ENCODE measurements at regions not wholly inside any gene's neighbourhood (a gene's known extent, or its start where the extent isn't known, plus 50 kb on each side); places are given as distances from the start of the nearest gene placed in this dataset.
"Not testable (repeated sequence)": the region's sequence is repeated elsewhere in the genome, so short reads cannot be mapped to it uniquely, and the experiment has no call there.

DNA sequence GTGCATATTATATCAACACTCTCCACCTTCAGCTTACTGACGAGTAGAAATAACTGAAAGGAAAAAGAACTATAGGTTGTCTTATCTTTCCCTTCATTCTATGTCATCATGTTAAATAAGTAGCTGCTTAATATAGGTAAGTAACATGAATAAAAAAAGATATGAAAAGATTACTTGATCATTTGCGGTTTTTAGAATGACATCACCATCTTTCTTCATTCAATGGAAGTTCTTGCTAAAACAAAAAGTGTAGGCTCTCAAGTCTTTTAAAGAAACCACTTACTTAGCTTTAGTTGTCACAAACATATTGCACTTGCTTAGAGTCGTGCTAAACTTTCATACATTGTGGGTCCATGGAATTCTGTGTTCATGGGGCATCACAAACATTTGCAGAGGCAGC lies 331.1 kb upstream of the DEPDC1 start:
- Histone ChIP-seq H3K4me1 (ENCODE audit: control insufficient read depth, insufficient read depth, low read length) (no peaks in the 10 kb centered on the region), H3K4me3 (ENCODE audit: low read length) (no peak overlapping the region), H3K9me3 (ENCODE audit: control insufficient read depth, low read depth, low read length) (peaks cover 8% of the 10 kb centered on the region), H3K27me3 (ENCODE audit: control insufficient read depth, insufficient read depth, low read length) (no peaks in the 10 kb centered on the region), H3K36me3 (ENCODE audit: control insufficient read depth, insufficient read depth, low read length) (no peaks in the 10 kb centered on the region), H3K27ac (ENCODE audit: low read length) (no peak overlapping the region)
- no CpG with 5 or more reads among the region's 3 CpGs for WGBS (ENCODE audit: insufficient coverage, low lambda C conversion rate)
- no peak for DNase-seq

DNA sequence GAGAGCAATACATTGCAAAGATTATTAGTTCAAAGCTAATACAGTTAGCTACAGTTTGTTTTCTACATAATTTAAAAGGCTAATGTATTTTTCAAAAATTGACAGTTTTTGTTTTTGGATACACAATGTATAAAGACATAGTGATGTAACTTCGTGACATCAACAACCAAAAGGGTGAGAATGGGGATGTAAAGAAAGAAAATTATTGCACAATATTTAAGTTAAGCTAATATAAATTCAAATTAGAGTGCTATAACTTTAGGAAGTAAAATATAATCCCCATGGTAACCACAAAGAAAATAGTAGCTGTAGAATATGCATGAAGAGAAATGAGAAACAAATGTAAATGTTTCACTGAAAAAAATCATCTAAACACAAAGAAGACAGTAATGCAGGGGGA lies 334.4 kb upstream of the DEPDC1 start:
- no peaks in the 10 kb centered on the region for H3K36me3 ChIP-seq (ENCODE audit: control insufficient read depth, insufficient read depth, low read length)
- H3K27ac ChIP-seq (ENCODE audit: low read length), result no peak overlapping the region
- no peaks in the 10 kb centered on the region for H3K4me1 ChIP-seq (ENCODE audit: control insufficient read depth, insufficient read depth, low read length)
- peaks cover 8% of the 10 kb centered on the region for H3K9me3 ChIP-seq (ENCODE audit: control insufficient read depth, low read depth, low read length)
- no peak overlapping the region for H3K4me3 ChIP-seq (ENCODE audit: low read length)
- H3K27me3 ChIP-seq (ENCODE audit: control insufficient read depth, insufficient read depth, low read length), result no peaks in the 10 kb centered on the region
- WGBS (ENCODE audit: insufficient coverage, low lambda C conversion rate), result 0% methylated on average over 1 of the region's 1 CpG
- DNase-seq, result no peak

GRCh38 chr1:68848017-68848416 lies 351.1 kb upstream of the DEPDC1 start:
- Histone ChIP-seq H3K27me3 (ENCODE audit: control insufficient read depth, insufficient read depth, low read length) (no peaks in the 10 kb centered on the region), H3K4me3 (ENCODE audit: low read length) (no peak overlapping the region), H3K27ac (ENCODE audit: low read length) (no peak overlapping the region), H3K9me3 (ENCODE audit: control insufficient read depth, low read depth, low read length) (no peaks in the 10 kb centered on the region), H3K4me1 (ENCODE audit: control insufficient read depth, insufficient read depth, low read length) (no peaks in the 10 kb centered on the region), H3K36me3 (ENCODE audit: control insufficient read depth, insufficient read depth, low read length) (no peaks in the 10 kb centered on the region)
- 100% methylated on average over 1 of the region's 3 CpGs for WGBS (ENCODE audit: insufficient coverage, low lambda C conversion rate)
- DNase-seq, result no peak

- Histone ChIP-seq H3K9me3 (ENCODE audit: control insufficient read depth, low read depth, low read length) (no peaks in the 10 kb centered on the region), H3K36me3 (ENCODE audit: control insufficient read depth, insufficient read depth, low read length) (no peaks in the 10 kb centered on the region), H3K4me1 (ENCODE audit: control insufficient read depth, insufficient read depth, low read length) (no peaks in the 10 kb centered on the region), H3K27ac (ENCODE audit: low read length) (no peak overlapping the region), H3K4me3 (ENCODE audit: low read length) (no peak overlapping the region), H3K27me3 (ENCODE audit: control insufficient read depth, insufficient read depth, low read length) (no peaks in the 10 kb centered on the region)
- WGBS (ENCODE audit: insufficient coverage, low lambda C conversion rate), result no CpG with 5 or more reads among the region's 2 CpGs
- no peak for DNase-seq
Observed at GRCh38 chr1:68868606-68869005, 371.7 kb upstream of the DEPDC1 start.

DNA sequence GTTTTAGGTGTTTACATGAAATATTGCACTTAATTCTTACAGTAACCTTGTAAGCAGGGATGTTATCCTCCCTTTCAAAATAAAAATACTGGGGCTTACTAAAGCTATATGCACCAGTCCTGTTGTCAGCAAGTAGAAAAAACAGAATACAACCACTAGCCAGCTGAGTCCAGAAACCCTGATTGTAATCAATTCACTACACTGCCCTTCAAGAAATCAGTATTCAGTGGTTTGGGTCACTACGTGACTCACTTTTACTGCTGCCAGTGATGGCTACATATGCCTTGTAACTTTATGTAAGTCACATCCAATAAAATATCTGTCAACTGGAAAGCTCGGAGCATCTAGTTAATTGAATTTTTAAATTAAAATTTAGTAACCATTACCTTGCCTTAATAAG lies 376.3 kb upstream of the DEPDC1 start:
- Histone ChIP-seq H3K36me3 (ENCODE audit: control insufficient read depth, insufficient read depth, low read length) (no peaks in the 10 kb centered on the region), H3K9me3 (ENCODE audit: control insufficient read depth, low read depth, low read length) (no peaks in the 10 kb centered on the region), H3K4me1 (ENCODE audit: control insufficient read depth, insufficient read depth, low read length) (no peaks in the 10 kb centered on the region), H3K27ac (ENCODE audit: low read length) (no peak overlapping the region), H3K4me3 (ENCODE audit: low read length) (no peak overlapping the region), H3K27me3 (ENCODE audit: control insufficient read depth, insufficient read depth, low read length) (no peaks in the 10 kb centered on the region)
- no CpG with 5 or more reads among the region's 2 CpGs for WGBS (ENCODE audit: insufficient coverage, low lambda C conversion rate)
- no peak for DNase-seq

GRCh38 chr1:68881330-68882194 lies 384.7 kb upstream of the DEPDC1 start:
- H3K4me3 ChIP-seq (ENCODE audit: low read length); H3K27me3 ChIP-seq (ENCODE audit: control insufficient read depth, insufficient read depth, low read length); H3K9me3 ChIP-seq (ENCODE audit: control insufficient read depth, low read depth, low read length); H3K4me1 ChIP-seq (ENCODE audit: control insufficient read depth, insufficient read depth, low read length); DNase-seq; H3K36me3 ChIP-seq (ENCODE audit: control insufficient read depth, insufficient read depth, low read length); H3K27ac ChIP-seq (ENCODE audit: low read length): not testable (repeated sequence)
- WGBS (ENCODE audit: insufficient coverage, low lambda C conversion rate), result 100% methylated on average over 1 of the region's 29 CpGs

DNA sequence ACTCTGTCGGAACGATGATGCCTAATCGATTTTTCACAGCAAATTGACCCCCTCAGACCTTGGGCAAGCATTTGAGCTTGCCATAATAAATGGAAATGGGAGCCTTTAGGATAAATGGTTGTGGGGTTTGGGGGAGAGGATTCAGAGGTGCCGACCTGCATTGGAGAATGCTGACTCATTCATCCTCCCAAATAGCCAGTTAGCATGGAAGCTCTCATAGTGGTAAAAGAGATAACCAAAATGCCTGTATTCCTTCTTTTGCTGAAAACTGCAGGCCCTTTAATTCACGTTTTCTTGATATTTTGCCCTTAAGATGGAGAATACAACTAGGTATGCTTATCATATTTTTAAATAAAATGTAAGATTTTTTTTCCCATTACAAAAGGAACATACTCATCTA lies 392.6 kb upstream of the DEPDC1 start:
- 100% methylated on average over 1 of the region's 5 CpGs for WGBS (ENCODE audit: insufficient coverage, low lambda C conversion rate)
- no peaks in the 10 kb centered on the region for H3K36me3 ChIP-seq (ENCODE audit: control insufficient read depth, insufficient read depth, low read length)
- H3K9me3 ChIP-seq (ENCODE audit: control insufficient read depth, low read depth, low read length), result no peaks in the 10 kb centered on the region
- H3K27ac ChIP-seq (ENCODE audit: low read length), result no peak overlapping the region
- H3K4me1 ChIP-seq (ENCODE audit: control insufficient read depth, insufficient read depth, low read length), result no peaks in the 10 kb centered on the region
- H3K27me3 ChIP-seq (ENCODE audit: control insufficient read depth, insufficient read depth, low read length), result no peaks in the 10 kb centered on the region
- H3K4me3 ChIP-seq (ENCODE audit: low read length), result no peak overlapping the region
- no peak for DNase-seq

DNA sequence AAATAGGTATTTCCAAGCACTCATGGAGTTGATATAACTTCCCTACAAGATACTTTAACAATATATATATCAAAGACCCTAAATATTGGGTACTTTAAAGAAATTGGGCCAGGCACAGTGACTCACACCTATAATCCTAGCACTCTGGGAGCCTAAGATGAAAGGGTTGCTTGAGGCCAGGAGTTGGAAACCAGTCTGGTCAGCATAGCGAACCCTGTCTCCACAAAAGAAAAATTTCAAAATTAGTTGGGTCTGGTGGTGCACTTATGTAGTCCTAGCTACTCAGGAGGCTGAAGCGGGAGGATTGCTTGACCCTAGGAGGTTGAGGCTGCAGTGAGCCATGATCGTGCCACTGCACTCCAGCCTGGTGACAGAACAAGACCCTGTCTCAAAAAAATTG lies 393.9 kb upstream of the DEPDC1 start:
- WGBS (ENCODE audit: insufficient coverage, low lambda C conversion rate), result 100% methylated on average over 1 of the region's 3 CpGs
- Histone ChIP-seq H3K4me3 (ENCODE audit: low read length) (no peak overlapping the region), H3K9me3 (ENCODE audit: control insufficient read depth, low read depth, low read length) (no peaks in the 10 kb centered on the region), H3K4me1 (ENCODE audit: control insufficient read depth, insufficient read depth, low read length) (no peaks in the 10 kb centered on the region), H3K36me3 (ENCODE audit: control insufficient read depth, insufficient read depth, low read length) (no peaks in the 10 kb centered on the region), H3K27ac (ENCODE audit: low read length) (no peak overlapping the region), H3K27me3 (ENCODE audit: control insufficient read depth, insufficient read depth, low read length) (no peaks in the 10 kb centered on the region)
- DNase-seq, result no peak

DNA sequence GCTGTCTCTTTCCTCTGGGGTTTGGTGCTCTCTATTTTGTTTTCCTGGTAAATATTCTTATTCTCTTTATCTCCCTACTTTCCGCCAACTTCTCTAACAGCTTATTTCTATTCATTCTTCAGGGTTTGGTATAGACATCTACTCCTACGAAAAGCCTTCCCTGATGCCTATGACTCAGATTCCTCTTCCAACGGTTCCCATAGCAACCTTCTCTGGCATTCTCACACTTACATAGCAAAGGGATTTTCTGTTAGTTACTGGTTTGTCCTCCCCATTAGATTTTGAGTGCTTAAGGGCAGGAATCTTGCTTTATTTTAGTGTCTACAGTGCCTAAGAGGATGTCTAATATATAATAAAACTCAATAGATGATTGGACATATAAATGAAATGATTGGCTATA lies 407.6 kb upstream of the DEPDC1 start:
- Histone ChIP-seq H3K27ac (ENCODE audit: low read length) (no peak overlapping the region), H3K36me3 (ENCODE audit: control insufficient read depth, insufficient read depth, low read length) (no peaks in the 10 kb centered on the region), H3K4me1 (ENCODE audit: control insufficient read depth, insufficient read depth, low read length) (no peaks in the 10 kb centered on the region), H3K4me3 (ENCODE audit: low read length) (no peak overlapping the region), H3K9me3 (ENCODE audit: control insufficient read depth, low read depth, low read length) (no peaks in the 10 kb centered on the region), H3K27me3 (ENCODE audit: control insufficient read depth, insufficient read depth, low read length) (no peaks in the 10 kb centered on the region)
- no peak for DNase-seq
- 78% methylated on average over 1 of the region's 3 CpGs for WGBS (ENCODE audit: insufficient coverage, low lambda C conversion rate)

GRCh38 chr1:68906431-68906830 lies 409.5 kb upstream of the DEPDC1 start:
- Histone ChIP-seq H3K4me1 (ENCODE audit: control insufficient read depth, insufficient read depth, low read length) (no peaks in the 10 kb centered on the region), H3K27ac (ENCODE audit: low read length) (no peak overlapping the region), H3K4me3 (ENCODE audit: low read length) (no peak overlapping the region), H3K36me3 (ENCODE audit: control insufficient read depth, insufficient read depth, low read length) (no peaks in the 10 kb centered on the region), H3K9me3 (ENCODE audit: control insufficient read depth, low read depth, low read length) (no peaks in the 10 kb centered on the region), H3K27me3 (ENCODE audit: control insufficient read depth, insufficient read depth, low read length) (no peaks in the 10 kb centered on the region)
- no peak for DNase-seq
- WGBS (ENCODE audit: insufficient coverage, low lambda C conversion rate), result 89% methylated on average over 3 of the region's 3 CpGs

GRCh38 chr1:68907491-68907890 lies 410.6 kb upstream of the DEPDC1 start:
- H3K4me1 ChIP-seq (ENCODE audit: control insufficient read depth, insufficient read depth, low read length), result no peaks in the 10 kb centered on the region
- H3K27me3 ChIP-seq (ENCODE audit: control insufficient read depth, insufficient read depth, low read length), result no peaks in the 10 kb centered on the region
- H3K36me3 ChIP-seq (ENCODE audit: control insufficient read depth, insufficient read depth, low read length), result no peaks in the 10 kb centered on the region
- no peak overlapping the region for H3K4me3 ChIP-seq (ENCODE audit: low read length)
- no peak for DNase-seq
- no CpG with 5 or more reads among the region's 5 CpGs for WGBS (ENCODE audit: insufficient coverage, low lambda C conversion rate)
- H3K27ac ChIP-seq (ENCODE audit: low read length), result no peak overlapping the region
- H3K9me3 ChIP-seq (ENCODE audit: control insufficient read depth, low read depth, low read length), result no peaks in the 10 kb centered on the region

Data from large intestine (tissue), 3 donors.